ENCODE measurements at regions not wholly inside any gene's neighbourhood (a gene's known extent, or its start where the extent isn't known, plus 50 kb on each side); places are given as distances from the start of the nearest gene placed in this dataset.

DNA sequence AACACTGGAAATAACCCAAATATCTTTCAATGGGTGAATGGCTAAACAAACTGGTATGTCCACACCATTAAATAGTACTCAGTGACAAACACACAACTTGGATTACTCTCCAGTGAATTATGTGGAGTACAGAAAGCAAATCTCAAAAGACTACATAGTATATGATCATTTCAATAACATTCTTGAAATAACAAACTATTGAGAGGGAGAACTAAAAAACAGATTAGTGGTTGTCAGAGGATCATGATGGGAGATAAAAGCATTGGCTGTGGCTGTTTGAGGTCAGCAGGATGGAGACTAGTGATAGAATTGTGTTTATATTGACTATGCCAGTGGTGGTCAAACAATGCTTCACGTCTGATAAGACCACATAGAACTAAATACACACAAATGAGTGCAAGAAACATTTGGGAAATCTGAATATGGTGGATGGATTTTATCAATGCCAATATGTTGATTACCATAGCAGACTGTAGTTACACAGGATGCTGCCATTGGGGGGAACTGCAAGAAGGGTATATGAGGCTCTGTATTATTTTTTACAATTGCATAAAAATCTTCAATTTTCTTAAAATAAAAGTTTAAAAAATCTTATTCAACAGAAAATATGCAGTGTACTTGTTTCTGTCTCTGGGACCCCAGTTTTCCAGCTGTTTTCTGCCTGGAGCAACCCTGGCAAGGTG, 242.0 kb downstream of the TBXT start:
- WGBS (ENCODE audit: insufficient coverage, low coverage, low lambda C conversion rate, missing lambda C conversion rate): 18% methylated on average over 1 of the region's 1 CpG
- Histone ChIP-seq H3K27ac (no peak overlapping the region), H3K4me3 (no peak overlapping the region), H3K27me3 (no peaks in the 10 kb centered on the region), H3K4me1 (no peaks in the 10 kb centered on the region), H3K9me3 (no peaks in the 10 kb centered on the region), H3K36me3 (no peaks in the 10 kb centered on the region)
- ATAC-seq (no peak), DNase-seq (no peak)
- TF ChIP-seq CTCF (IDR thresholded peaks at IDR 0.05) (no peak), POLR2A (IDR thresholded peaks at IDR 0.05) (no peak)
- intact Hi-C loops (cut with DNase I): no loop called here

DNA sequence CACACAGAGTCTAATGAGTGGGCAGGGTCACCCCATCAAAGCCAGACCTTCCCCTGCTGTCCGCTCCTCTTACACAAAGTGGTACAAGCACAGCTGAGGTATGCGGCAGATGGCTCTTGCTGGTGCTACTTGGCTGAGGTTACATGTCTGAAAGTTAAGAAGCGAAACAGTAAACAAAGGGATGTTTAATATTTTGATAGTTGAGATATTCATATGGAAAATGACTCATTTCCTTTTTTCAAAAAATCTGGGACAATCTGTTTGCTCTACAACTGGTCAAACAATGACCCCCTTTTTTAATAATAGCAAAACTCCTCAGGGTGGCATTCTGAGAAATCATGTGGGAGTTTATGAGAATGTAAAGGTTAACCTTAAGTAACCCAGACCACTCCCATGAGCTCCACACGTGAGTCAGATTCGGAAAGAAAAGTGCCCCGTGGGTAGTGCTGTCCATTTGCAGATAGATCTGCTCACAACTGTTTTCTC, 245.3 kb downstream of the TBXT start:
- intact Hi-C loops (cut with DNase I): no loop called here
- Histone ChIP-seq H3K27me3 (no peaks in the 10 kb centered on the region), H3K27ac (no peak overlapping the region), H3K36me3 (no peaks in the 10 kb centered on the region), H3K4me1 (no peaks in the 10 kb centered on the region), H3K9me3 (no peaks in the 10 kb centered on the region), H3K4me3 (no peak overlapping the region)
- DNase-seq (no peak), ATAC-seq (no peak)
- 63% methylated on average over 5 of the region's 6 CpGs for WGBS (ENCODE audit: insufficient coverage, low coverage, low lambda C conversion rate, missing lambda C conversion rate)
- TF ChIP-seq CTCF (IDR thresholded peaks at IDR 0.05) (no peak), POLR2A (IDR thresholded peaks at IDR 0.05) (no peak)

DNA sequence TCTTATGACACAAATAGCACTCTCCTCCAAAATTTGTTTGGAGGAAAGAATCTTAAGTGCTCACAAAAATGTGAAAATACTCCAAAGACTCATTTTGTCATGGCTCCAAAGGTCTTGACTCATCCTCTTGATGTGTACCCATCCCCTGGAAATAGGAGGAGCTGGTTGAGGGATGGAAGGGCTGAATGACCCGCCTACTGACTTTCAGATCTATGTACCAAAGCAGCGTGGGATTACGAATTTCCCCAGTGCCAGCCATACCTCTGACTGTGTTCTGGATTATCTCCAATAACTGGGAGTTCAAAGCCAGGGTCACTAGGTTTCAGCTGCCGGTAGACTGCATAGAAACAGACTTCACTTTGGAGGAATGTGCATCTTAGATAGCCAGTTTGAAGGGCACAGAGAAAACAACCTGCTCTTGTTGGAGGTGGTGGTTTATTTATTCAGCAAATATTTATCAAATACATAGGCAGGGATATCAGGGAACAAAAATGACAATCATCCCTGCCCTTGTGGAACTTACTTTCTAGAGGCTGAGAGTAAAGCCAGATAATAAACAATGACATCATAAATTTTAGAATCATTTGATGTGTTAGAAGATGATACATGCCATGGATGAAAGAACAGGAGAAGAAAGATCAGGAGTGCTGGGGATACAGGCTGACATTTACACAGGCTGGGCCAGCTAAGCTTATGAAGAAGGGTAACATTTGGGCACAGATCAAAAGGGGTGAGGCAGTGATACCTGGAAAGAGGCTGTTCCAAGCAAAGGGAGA, 246.6 kb downstream of the TBXT start:
- H3K27ac ChIP-seq: no peak overlapping the region
- no peaks in the 10 kb centered on the region for H3K4me1 ChIP-seq
- no peak for DNase-seq
- intact Hi-C loops (cut with DNase I): no loop called here
- no peaks in the 10 kb centered on the region for H3K36me3 ChIP-seq
- H3K9me3 ChIP-seq: no peaks in the 10 kb centered on the region
- WGBS (ENCODE audit: insufficient coverage, low coverage, low lambda C conversion rate, missing lambda C conversion rate): 28% methylated on average over 4 of the region's 4 CpGs
- H3K27me3 ChIP-seq: no peaks in the 10 kb centered on the region
- ATAC-seq: no peak
- no peak overlapping the region for H3K4me3 ChIP-seq
- no peak for TF ChIP-seq POLR2A (IDR thresholded peaks at IDR 0.05)
- no peak for TF ChIP-seq CTCF (IDR thresholded peaks at IDR 0.05)

- H3K27me3 ChIP-seq: no peaks in the 10 kb centered on the region
- no peaks in the 10 kb centered on the region for H3K36me3 ChIP-seq
- intact Hi-C loops (cut with DNase I): no loop called here
- H3K4me3 ChIP-seq: no peak overlapping the region
- H3K9me3 ChIP-seq: no peaks in the 10 kb centered on the region
- ATAC-seq (no peak), DNase-seq (no peak)
- no peak for TF ChIP-seq POLR2A (IDR thresholded peaks at IDR 0.05)
- TF ChIP-seq CTCF (IDR thresholded peaks at IDR 0.05): no peak
- no peaks in the 10 kb centered on the region for H3K4me1 ChIP-seq
- H3K27ac ChIP-seq: no peak overlapping the region
- WGBS (ENCODE audit: insufficient coverage, low coverage, low lambda C conversion rate, missing lambda C conversion rate): 81% methylated on average over 9 of the region's 14 CpGs
Observed at GRCh38 chr6:165917576-165917975, 250.1 kb downstream of the TBXT start.

Measured in right lobe of liver (tissue), 6 donors.